ENCODE measurements at regions not wholly inside any gene's neighbourhood (a gene's known extent, or its start where the extent isn't known, plus 50 kb on each side); places are given as distances from the start of the nearest gene placed in this dataset.
"Not testable (repeated sequence)": the region's sequence is repeated elsewhere in the genome, so short reads cannot be mapped to it uniquely, and the experiment has no call there.

- no peak overlapping the region for H3K27ac ChIP-seq
- no peak for TF ChIP-seq CTCF (conservative IDR thresholded peaks at IDR 0.05)
- no peak for TF ChIP-seq ZFX (IDR thresholded peaks at IDR 0.05)
These were observed 54.1 kb upstream of the PEG3 start for GRCh38 chr19:56894626-56895025.

DNA sequence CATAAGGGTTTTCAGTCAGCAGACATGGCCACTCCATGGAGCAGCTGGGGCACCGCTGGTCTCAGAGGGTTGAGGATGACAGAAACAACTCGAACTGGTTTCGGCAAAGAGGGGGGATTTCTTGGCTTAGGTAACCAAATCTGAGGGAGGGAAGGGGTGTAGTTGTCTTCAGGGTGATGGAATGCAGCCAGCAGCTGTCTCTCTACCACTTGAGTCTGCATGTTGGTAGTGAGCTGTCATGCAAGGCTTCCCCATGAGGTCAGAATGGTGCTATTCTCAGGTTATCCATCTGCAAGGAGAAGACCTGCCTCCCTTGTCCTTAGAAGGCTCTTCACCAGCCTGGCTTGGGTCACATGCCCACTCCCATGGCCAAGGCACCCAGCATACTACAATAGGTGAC, 55.6 kb upstream of the PEG3 start:
- H3K27ac ChIP-seq: no peak overlapping the region
- TF ChIP-seq ZFX (IDR thresholded peaks at IDR 0.05) (no peak), CTCF (conservative IDR thresholded peaks at IDR 0.05) (no peak)

- TF ChIP-seq ZFX (IDR thresholded peaks at IDR 0.05): no peak
- TF ChIP-seq CTCF (conservative IDR thresholded peaks at IDR 0.05): no peak
- H3K27ac ChIP-seq: no peak overlapping the region
These were observed 59.4 kb upstream of the PEG3 start for GRCh38 chr19:56899943-56900342.

- TF ChIP-seq ZFX (IDR thresholded peaks at IDR 0.05): no peak
- TF ChIP-seq CTCF (conservative IDR thresholded peaks at IDR 0.05): no peak
- H3K27ac ChIP-seq: no peak overlapping the region
These were observed 60.1 kb upstream of the PEG3 start for GRCh38 chr19:56900573-56901097.

DNA sequence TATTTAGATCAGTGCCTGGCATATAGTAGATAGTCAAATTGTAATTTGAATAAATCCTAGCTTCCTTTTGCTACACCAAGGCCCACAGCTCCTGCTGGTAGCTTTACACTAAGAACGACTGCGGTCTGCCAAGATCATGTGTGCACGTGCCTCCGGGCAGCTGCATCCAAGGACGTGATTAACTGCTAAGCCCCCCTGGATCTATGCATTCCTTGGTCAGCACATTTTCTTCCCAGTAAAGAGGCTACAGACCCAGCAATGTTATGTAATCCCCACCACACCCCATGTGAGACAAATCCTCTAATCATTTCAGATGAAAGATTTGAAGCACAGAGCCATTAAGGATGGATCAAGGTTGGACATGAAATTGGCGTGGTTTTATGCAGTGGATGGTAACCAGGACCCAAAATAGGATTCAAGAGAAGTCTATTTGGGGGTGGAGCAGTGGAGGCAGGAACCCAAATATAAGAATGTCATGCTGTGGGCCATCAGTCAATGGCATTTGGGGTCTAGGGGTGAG, 65.2 kb upstream of the PEG3 start:
- TF ChIP-seq ZFX (IDR thresholded peaks at IDR 0.05) (no peak), CTCF (conservative IDR thresholded peaks at IDR 0.05) (no peak)
- no peak overlapping the region for H3K27ac ChIP-seq

DNA sequence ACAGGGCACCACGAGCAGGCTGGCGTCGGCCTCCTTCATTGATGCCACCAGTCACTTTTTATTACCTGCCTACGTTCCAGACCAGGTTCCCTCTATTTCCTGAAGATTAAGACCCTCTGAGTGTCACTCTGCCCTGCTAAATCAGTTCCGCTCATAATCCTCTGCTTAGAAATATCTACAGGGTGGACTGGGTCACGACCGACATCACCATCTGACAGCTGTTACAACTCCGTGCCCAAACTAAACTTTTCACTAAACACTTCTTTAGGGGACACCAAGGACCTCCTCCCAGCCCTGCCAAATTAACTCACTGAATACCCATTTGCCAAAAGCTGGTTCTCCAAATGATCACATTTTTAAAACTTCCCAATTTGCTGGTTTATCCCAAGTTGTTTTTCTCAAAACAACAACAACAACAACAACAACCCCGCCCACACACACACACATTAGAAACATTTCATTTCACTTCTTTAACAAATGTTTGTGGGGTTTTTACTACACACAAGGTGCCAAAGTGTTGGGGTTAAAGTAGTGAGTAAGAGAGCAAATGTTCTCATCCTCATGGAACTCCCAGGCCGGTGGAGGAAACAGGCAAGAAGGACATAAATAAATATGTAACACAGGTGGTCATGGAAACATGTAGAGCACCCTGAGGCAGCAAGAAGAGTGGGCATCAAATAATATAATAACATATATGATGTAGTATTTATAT, 72.0 kb upstream of the PEG3 start:
- no peak overlapping the region for H3K27ac ChIP-seq
- no peak for TF ChIP-seq CTCF (conservative IDR thresholded peaks at IDR 0.05)
- no peak for TF ChIP-seq ZFX (IDR thresholded peaks at IDR 0.05)

DNA sequence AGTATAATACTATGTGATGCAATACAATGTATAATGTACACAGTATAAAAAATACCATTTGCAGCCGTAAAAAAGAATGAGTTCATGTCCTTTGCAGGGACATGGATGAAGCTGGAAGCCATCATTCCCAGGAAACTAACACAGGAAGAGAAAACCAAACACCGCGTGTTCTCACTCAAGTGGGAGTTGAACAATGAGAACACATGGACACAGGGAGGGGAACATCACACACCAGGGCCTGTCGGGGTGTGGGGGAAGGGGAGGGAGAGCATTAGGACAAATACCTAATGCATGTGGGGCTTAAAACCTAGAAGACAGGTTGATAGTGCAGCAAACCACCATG, 72.6 kb upstream of the PEG3 start:
- not testable (repeated sequence) for H3K27ac ChIP-seq

GRCh38 chr19:56916528-56916927, 76.0 kb upstream of the PEG3 start:
- H3K27ac ChIP-seq: no peak overlapping the region
- TF ChIP-seq ZFX (IDR thresholded peaks at IDR 0.05): no peak
- TF ChIP-seq CTCF (conservative IDR thresholded peaks at IDR 0.05): no peak

All from C4-2B (cell line).